ENCODE measurements at regions not wholly inside any gene's neighbourhood (a gene's known extent, or its start where the extent isn't known, plus 50 kb on each side); places are given as distances from the start of the nearest gene placed in this dataset.

DNA sequence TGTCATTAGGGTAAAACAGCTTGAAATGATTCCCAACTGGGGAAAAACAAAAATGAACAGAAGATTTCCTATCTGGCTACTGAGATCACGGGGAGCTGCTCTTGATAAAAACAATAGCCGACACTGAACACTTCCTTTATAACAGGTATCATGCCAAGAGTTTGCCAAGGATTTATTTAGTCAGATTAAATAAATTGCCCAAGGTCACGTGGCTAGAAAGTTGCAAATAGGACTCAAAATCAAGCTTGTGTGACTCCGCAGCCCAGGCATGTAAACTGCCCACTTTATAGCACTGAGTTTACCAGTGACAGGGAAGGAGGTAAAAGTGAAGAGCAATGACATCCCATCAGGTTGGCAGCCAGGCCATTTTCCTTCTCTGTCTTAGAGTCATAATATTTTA lies 120.7 kb upstream of the ZNF618 start:
- TF ChIP-seq, protein P1, sequence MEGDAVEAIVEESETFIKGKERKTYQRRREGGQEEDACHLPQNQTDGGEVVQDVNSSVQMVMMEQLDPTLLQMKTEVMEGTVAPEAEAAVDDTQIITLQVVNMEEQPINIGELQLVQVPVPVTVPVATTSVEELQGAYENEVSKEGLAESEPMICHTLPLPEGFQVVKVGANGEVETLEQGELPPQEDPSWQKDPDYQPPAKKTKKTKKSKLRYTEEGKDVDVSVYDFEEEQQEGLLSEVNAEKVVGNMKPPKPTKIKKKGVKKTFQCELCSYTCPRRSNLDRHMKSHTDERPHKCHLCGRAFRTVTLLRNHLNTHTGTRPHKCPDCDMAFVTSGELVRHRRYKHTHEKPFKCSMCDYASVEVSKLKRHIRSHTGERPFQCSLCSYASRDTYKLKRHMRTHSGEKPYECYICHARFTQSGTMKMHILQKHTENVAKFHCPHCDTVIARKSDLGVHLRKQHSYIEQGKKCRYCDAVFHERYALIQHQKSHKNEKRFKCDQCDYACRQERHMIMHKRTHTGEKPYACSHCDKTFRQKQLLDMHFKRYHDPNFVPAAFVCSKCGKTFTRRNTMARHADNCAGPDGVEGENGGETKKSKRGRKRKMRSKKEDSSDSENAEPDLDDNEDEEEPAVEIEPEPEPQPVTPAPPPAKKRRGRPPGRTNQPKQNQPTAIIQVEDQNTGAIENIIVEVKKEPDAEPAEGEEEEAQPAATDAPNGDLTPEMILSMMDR (IDR thresholded peaks at IDR 0.05; ENCODE audit: low read depth, low read length, missing control alignments): no peak
- DNase-seq (ENCODE audit: low read depth): no peak
- H3K4me3 ChIP-seq (ENCODE audit: low read depth, low read length): no peak overlapping the region

DNA sequence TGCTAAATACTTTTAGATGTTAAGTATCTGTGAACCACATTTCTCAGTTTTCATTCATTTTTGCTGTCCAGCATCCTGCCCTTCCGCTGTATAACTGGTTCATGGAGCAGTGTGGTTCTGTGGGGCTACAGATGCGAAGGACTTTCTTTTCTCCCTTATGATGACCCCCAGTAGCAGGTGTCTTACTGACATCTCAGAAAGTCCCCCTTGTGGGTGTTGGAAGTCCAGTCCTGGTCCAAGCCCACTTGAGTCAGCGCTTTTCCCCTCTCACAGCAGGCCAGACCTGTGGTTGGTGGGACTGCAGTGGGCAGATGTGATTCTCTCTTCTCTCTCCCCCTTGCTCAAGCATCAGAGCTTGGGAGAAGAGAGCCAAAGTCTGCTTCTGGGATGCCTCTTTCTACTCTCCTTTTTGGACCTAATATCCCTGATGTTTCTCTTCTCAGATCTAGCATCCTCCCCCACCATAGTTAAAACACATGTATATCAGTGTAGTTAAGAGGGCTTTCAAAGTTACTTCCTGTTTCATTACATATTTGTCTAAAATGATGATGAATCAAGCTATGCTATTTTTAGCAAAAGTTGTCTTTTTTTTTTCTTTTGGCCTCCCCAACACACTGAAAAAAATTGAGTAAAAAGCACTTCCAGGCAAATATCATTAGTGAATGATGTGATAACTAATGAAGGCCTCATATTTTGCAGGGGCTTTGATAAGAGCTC lies 119.5 kb upstream of the ZNF618 start:
- TF ChIP-seq, protein P1 (IDR thresholded peaks at IDR 0.05; ENCODE audit: low read depth, low read length, missing control alignments): no peak
- H3K4me3 ChIP-seq (ENCODE audit: low read depth, low read length): no peak overlapping the region
- DNase-seq (ENCODE audit: low read depth): no peak

DNA sequence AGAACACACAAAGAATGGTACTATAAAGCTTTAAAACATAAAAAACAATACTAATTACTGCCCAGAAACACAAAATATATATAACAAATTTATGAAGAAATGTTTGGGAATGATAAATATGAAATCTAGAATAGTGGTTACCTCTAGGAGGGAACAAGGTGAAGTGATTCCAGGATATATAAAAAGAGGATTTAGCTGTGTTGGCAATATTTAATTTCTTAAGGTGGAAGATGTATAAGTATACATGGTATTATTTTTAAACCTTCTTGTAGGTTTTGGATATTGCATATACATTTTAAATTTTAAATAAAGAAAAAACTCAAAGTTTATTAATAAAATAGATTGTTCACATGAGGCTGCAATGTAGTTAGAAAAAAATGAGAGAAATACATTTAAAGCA lies 112.7 kb upstream of the ZNF618 start:
- TF ChIP-seq, protein P1 (IDR thresholded peaks at IDR 0.05; ENCODE audit: low read depth, low read length, missing control alignments): no peak

DNA sequence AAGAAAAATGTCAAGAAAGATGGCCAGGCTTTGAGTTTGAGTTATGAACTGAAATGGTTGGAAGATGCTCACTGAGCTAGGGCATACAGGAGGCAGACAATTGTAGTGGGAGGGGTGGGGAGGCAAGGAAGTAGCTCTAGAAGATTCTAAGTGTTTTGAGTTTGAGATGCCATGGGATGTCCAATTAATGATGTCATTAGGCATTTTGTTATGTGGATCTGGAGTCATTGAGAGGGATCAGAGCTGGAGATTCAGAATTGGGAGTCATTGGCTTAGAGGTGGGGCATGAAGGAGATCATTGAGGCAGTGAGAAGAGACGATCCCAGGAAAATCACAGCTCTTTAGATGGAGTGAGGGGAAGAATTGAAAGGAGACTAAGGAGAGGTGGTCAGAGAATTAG lies 111.5 kb upstream of the ZNF618 start:
- TF ChIP-seq, protein P1 (IDR thresholded peaks at IDR 0.05; ENCODE audit: low read depth, low read length, missing control alignments): no peak
- DNase-seq (ENCODE audit: low read depth): no peak
- H3K4me3 ChIP-seq (ENCODE audit: low read depth, low read length): no peak overlapping the region

More for the DNA sequence above, 112.7 kb upstream of the ZNF618 start:
- DNase-seq (ENCODE audit: low read depth): no peak
- no peak overlapping the region for H3K4me3 ChIP-seq (ENCODE audit: low read depth, low read length)

DNA sequence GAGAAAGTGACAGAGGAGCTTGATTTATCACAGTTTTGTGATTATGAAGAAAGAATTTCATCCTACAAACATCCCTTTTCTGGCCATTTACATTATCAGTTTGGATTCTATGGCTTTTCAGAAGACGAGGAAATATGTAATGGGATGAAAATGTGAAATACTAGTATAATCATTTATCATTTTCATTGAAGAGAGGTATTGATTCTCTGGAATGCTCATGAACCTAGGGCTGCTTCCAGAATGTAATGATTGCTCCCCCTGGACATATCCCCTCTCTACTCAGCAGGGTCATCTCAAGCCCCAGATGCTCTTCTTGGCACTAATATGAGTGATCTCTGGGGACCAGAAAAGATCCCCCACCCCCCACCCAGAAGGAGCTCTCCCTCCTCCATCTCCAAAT lies 106.7 kb upstream of the ZNF618 start:
- TF ChIP-seq, protein P1 (IDR thresholded peaks at IDR 0.05; ENCODE audit: low read depth, low read length, missing control alignments): no peak
- DNase-seq (ENCODE audit: low read depth): no peak
- H3K4me3 ChIP-seq (ENCODE audit: low read depth, low read length): no peak overlapping the region

DNA sequence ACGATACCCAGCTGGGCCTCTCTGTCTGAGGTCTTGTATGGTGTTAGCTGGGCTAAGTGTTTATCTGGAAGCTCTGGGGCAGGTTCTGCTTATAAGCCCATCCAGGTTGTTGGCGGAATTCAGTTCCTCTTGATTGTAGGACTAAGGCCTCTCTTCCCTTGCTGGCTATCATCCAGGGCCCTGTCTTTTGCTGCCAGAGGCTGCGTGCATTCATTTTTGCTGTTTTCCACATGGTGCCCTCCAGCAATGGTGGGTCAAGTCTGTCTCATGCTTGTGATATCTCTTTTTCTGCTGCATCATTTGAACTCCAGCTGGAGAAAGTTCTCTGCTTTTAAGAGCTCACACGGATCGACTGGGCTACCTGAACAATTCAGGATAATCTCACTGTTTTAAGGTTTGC lies 105.7 kb upstream of the ZNF618 start:
- TF ChIP-seq, protein P1 (IDR thresholded peaks at IDR 0.05; ENCODE audit: low read depth, low read length, missing control alignments): no peak
- no peak overlapping the region for H3K4me3 ChIP-seq (ENCODE audit: low read depth, low read length)
- no peak for DNase-seq (ENCODE audit: low read depth)

DNA sequence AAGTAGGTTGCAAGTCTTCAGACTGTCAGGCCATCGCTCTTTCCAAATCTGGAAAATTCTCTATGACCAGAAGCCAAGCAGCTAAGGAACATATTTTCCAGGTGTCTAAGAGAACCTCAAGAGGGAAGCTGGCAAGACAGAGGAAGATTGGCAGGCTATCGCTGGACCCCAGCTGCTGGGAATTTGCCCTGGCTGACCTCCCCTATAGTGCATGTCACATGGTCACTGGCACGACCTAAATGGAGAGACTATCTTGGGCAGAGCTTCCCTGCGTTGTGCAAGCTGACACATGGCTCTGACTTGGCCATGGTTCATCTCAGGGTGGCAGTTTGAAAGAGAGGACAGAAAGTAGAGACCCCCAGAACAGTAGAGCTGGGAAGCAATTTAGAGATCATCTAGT lies 104.9 kb upstream of the ZNF618 start:
- no peak overlapping the region for H3K4me3 ChIP-seq (ENCODE audit: low read depth, low read length)
- DNase-seq (ENCODE audit: low read depth): no peak
- TF ChIP-seq, protein P1 (IDR thresholded peaks at IDR 0.05; ENCODE audit: low read depth, low read length, missing control alignments): no peak
